ENCODE measurements at regions not wholly inside any gene's neighbourhood (a gene's known extent, or its start where the extent isn't known, plus 50 kb on each side); places are given as distances from the start of the nearest gene placed in this dataset.

- TF ChIP-seq ZFP3 (CRISPR knock-in tag; IDR thresholded peaks at IDR 0.05): peak; percentile 45; the same call in 1 of the 2 replicates
- no peak for TF ChIP-seq RARB (CRISPR knock-in tag; IDR thresholded peaks at IDR 0.05)
- no peak for TF ChIP-seq ZC3H10 (CRISPR knock-in tag; IDR thresholded peaks at IDR 0.05)
- no peak for TF ChIP-seq ARNTL (CRISPR knock-in tag; IDR thresholded peaks at IDR 0.05; ENCODE audit: borderline replicate concordance, low read depth)
These were observed 71.7 kb upstream of the LIMCH1 start for GRCh38 chr4:41466249-41466648.
